GM23338 (cell line): ENCODE measurements at regions not wholly inside any gene's neighbourhood (a gene's known extent, or its start where the extent isn't known, plus 50 kb on each side); places are given as distances from the start of the nearest gene placed in this dataset.

Experiments
- EZH2 ChIP-seq: fragments of 200-600 bp; sonication (generic); IDR thresholded peaks from one replicate; pipeline ENCODE4 v1.8.0; 2017; ENCODE audit warnings: antibody characterized with exemption, mild to moderate bottlenecking, low read depth; ENCODE audit not compliant: unreplicated experiment
- EZH2phosphoT487 ChIP-seq: fragments of 200-600 bp; sonication (generic); IDR thresholded peaks from one replicate; pipeline ENCODE4 v1.8.1; 2018; ENCODE audit warnings: antibody characterized with exemption; ENCODE audit not compliant: unreplicated experiment
- JUNB ChIP-seq: IDR thresholded peaks from one replicate; pipeline ENCODE4 v1.6.1; 2016; ENCODE audit warnings: antibody characterized with exemption; ENCODE audit not compliant: unreplicated experiment
- NANOG ChIP-seq: IDR thresholded peaks from 2 replicates; pipeline ENCODE4 v1.6.1; 2016; ENCODE audit warnings: antibody characterized with exemption, borderline replicate concordance
- POLR2AphosphoS5 ChIP-seq: IDR thresholded peaks from 2 replicates; pipeline ENCODE4 v1.6.1; 2016; ENCODE audit warnings: antibody characterized with exemption, low read depth
- TF ChIP-seq, protein P1 (sequence below), 2 experiments: fragments of 200-600 bp in 1 of 2; sonication (generic) in 1 of 2; conservative IDR thresholded peaks; 2 replicates each; pipeline versions ENCODE4 v1.5.1 to v1.6.1; 2016 to 2017; ENCODE audit warnings: antibody characterized with exemption in 2 of 2, low read depth in 2 of 2, mild to moderate bottlenecking in 2 of 2, moderate library complexity in 1 of 2

DNA sequence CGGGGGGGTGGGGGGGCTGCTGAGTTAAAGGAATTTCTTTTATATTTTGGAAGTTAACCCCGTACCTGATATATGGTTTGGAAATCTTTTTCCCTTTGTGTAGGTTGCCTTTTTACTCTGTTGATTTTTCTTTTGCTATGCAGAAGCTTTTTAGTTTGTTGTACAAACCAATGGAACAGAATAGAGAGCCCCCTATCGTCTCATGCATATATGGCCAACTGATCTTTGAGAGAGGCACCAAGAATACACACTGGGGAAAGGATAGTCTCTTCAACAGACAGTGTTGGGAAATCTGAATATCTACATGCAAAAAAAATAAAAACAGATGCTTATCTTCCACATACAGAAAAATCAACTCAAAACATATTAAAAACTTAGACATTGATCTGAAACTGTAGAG is 647.8 kb upstream of the KLHL29 start:
- TF ChIP-seq EZH2phosphoT487, result no peak
- TF ChIP-seq, protein P1, sequence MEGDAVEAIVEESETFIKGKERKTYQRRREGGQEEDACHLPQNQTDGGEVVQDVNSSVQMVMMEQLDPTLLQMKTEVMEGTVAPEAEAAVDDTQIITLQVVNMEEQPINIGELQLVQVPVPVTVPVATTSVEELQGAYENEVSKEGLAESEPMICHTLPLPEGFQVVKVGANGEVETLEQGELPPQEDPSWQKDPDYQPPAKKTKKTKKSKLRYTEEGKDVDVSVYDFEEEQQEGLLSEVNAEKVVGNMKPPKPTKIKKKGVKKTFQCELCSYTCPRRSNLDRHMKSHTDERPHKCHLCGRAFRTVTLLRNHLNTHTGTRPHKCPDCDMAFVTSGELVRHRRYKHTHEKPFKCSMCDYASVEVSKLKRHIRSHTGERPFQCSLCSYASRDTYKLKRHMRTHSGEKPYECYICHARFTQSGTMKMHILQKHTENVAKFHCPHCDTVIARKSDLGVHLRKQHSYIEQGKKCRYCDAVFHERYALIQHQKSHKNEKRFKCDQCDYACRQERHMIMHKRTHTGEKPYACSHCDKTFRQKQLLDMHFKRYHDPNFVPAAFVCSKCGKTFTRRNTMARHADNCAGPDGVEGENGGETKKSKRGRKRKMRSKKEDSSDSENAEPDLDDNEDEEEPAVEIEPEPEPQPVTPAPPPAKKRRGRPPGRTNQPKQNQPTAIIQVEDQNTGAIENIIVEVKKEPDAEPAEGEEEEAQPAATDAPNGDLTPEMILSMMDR (conservative IDR thresholded peaks at IDR 0.05; ENCODE audit: low read depth in 2 of 2), result peak; percentile 28 to 29; a peak in 3 of 4 replicates
- TF ChIP-seq POLR2AphosphoS5, result no peak
- TF ChIP-seq JUNB, result no peak
- no peak for TF ChIP-seq EZH2
- no peak for TF ChIP-seq NANOG
